ENCODE measurements at regions not wholly inside any gene's neighbourhood (a gene's known extent, or its start where the extent isn't known, plus 50 kb on each side); places are given as distances from the start of the nearest gene placed in this dataset.

GRCh38 chr1:104801344-104801743, 1051.6 kb downstream of the AMY1C start:
- no peak for TF ChIP-seq CTCF (IDR thresholded peaks at IDR 0.05)
- no peak for TF ChIP-seq ZFX (IDR thresholded peaks at IDR 0.05; ENCODE audit: borderline replicate concordance)
